H9 (cell line): ENCODE measurements at regions not wholly inside any gene's neighbourhood (a gene's known extent, or its start where the extent isn't known, plus 50 kb on each side); places are given as distances from the start of the nearest gene placed in this dataset.

Source experiments
- DNase-seq: peaks from one replicate; pipeline ENCODE4 v3.0.0-alpha.2; 2017
- H2AFZ ChIP-seq: one replicate; pipeline ENCODE4 v1.6.1; 2013; ENCODE audit warnings: mild to moderate bottlenecking, low read length, control low read depth, moderate library complexity
- H2AK5ac ChIP-seq: 2 replicates; pipeline ENCODE4 v1.6.1; 2013; ENCODE audit warnings: low read length, control low read depth, mixed read lengths; ENCODE audit not compliant: insufficient read length
- H2BK120ac ChIP-seq: one replicate; pipeline ENCODE4 v1.6.1; 2013; ENCODE audit warnings: low read depth, mild to moderate bottlenecking, low read length, control low read depth, inconsistent platforms; ENCODE audit not compliant: poor library complexity, severe bottlenecking
- H2BK12ac ChIP-seq: 2 replicates; pipeline ENCODE4 v1.6.1; 2013; ENCODE audit warnings: low read length, control low read depth, mixed read lengths, low read depth; ENCODE audit not compliant: insufficient read length
- H2BK15ac ChIP-seq: 2 replicates; pipeline ENCODE4 v1.6.1; 2013; ENCODE audit warnings: low read depth, low read length, control low read depth
- H2BK20ac ChIP-seq: one replicate; pipeline ENCODE4 v1.6.1; 2013; ENCODE audit warnings: low read depth, mild to moderate bottlenecking, low read length, control low read depth, inconsistent platforms; ENCODE audit not compliant: poor library complexity, severe bottlenecking
- H2BK5ac ChIP-seq: 2 replicates; pipeline ENCODE4 v1.6.1; 2013; ENCODE audit warnings: low read length, control low read depth, mixed read lengths; ENCODE audit not compliant: insufficient read length
- H3K14ac ChIP-seq: 2 replicates; pipeline ENCODE4 v1.6.1; 2013; ENCODE audit warnings: low read length, control low read depth; ENCODE audit not compliant: insufficient read depth
- H3K18ac ChIP-seq: 2 replicates; pipeline ENCODE4 v1.6.1; 2013; ENCODE audit warnings: low read depth, mild to moderate bottlenecking, mixed read lengths, low read length, control low read depth; ENCODE audit not compliant: insufficient read length
- H3K23ac ChIP-seq: 2 replicates; pipeline ENCODE4 v1.6.1; 2013; ENCODE audit warnings: low read length, control low read depth, mixed read lengths, low read depth; ENCODE audit not compliant: insufficient read length
- H3K23me2 ChIP-seq: 2 replicates; pipeline ENCODE4 v1.6.1; 2013; ENCODE audit warnings: low read depth, mild to moderate bottlenecking, mixed read lengths, low read length, control low read depth; ENCODE audit not compliant: insufficient read length, poor library complexity, severe bottlenecking
- H3K27ac ChIP-seq: 2 replicates; pipeline ENCODE4 v1.5.1; 2013; ENCODE audit warnings: low read length, control low read depth, mixed read lengths, low read depth; ENCODE audit not compliant: insufficient read length
- H3K27me3 ChIP-seq: 2 replicates; pipeline ENCODE4 v1.6.1; 2013; ENCODE audit warnings: low read length, control low read depth, inconsistent platforms; ENCODE audit not compliant: insufficient read depth
- H3K4ac ChIP-seq: 2 replicates; pipeline ENCODE4 v1.6.1; 2013; ENCODE audit warnings: low read depth, mild to moderate bottlenecking, control low read depth, inconsistent platforms, low read length, moderate library complexity
- H3K4me1 ChIP-seq: 2 replicates; pipeline ENCODE4 v1.6.1; 2013; ENCODE audit warnings: low read length, control low read depth, inconsistent platforms; ENCODE audit not compliant: insufficient read depth
- H3K4me2 ChIP-seq: 2 replicates; pipeline ENCODE4 v1.6.1; 2013; ENCODE audit warnings: low read length, control low read depth, mixed read lengths; ENCODE audit not compliant: insufficient read length, insufficient read depth
- H3K56ac ChIP-seq: 2 replicates; pipeline ENCODE4 v1.6.1; 2013; ENCODE audit warnings: low read depth, mild to moderate bottlenecking, mixed read lengths, low read length, control low read depth; ENCODE audit not compliant: insufficient read length
- H3K79me1 ChIP-seq: 2 replicates; pipeline ENCODE4 v1.6.1; 2013; ENCODE audit warnings: low read depth, mild to moderate bottlenecking, moderate library complexity, low read length, control low read depth, inconsistent platforms; ENCODE audit not compliant: insufficient read depth, poor library complexity, severe bottlenecking
- H3K79me2 ChIP-seq: 2 replicates; pipeline ENCODE4 v1.6.1; 2013; ENCODE audit warnings: low read length, control low read depth, inconsistent platforms; ENCODE audit not compliant: insufficient read depth
- H3K9ac ChIP-seq: 2 replicates; pipeline ENCODE4 v1.6.1; 2013; ENCODE audit warnings: low read length, control low read depth, mixed read lengths; ENCODE audit not compliant: insufficient read length; ENCODE audit errors: extremely low read depth
- H3K9me3 ChIP-seq: one replicate; pipeline ENCODE4 v1.6.1; 2013; ENCODE audit warnings: low read depth, low read length, inconsistent platforms; ENCODE audit not compliant: control insufficient read depth
- H3T11ph ChIP-seq: one replicate; pipeline ENCODE4 v1.6.1; 2013; ENCODE audit warnings: mild to moderate bottlenecking, low read length, control low read depth, inconsistent platforms
- H4K20me1 ChIP-seq: one replicate; pipeline ENCODE4 v1.6.1; 2013; ENCODE audit not compliant: control insufficient read depth, insufficient read length, insufficient read depth
- H4K5ac ChIP-seq: 2 replicates; pipeline ENCODE4 v1.6.1; 2013; ENCODE audit warnings: low read depth, mild to moderate bottlenecking, mixed read lengths, low read length, control low read depth; ENCODE audit not compliant: insufficient read length
- H4K8ac ChIP-seq: replicated peaks from 2 replicates; pipeline ENCODE4 v1.6.1; 2013; ENCODE audit warnings: low read length, control low read depth, mixed read lengths, low read depth; ENCODE audit not compliant: insufficient read length
- H4K91ac ChIP-seq: 2 replicates; pipeline ENCODE4 v1.6.1; 2013; ENCODE audit warnings: low read depth, mild to moderate bottlenecking, moderate library complexity, mixed read lengths, low read length, control low read depth; ENCODE audit not compliant: insufficient read length
- H3K27ac Mint-ChIP-seq, 3 experiments: 2 replicates in 2 of 3; 3 replicates in 1 of 3; pipeline ENCODE4 v1.8.0; 2020 to 2021; ENCODE audit warnings: mixed read lengths in 3 of 3, mild to moderate bottlenecking in 1 of 3, moderate library complexity in 1 of 3
- H3K27me3 Mint-ChIP-seq: 2 replicates; pipeline ENCODE4 v1.8.0; 2021; ENCODE audit warnings: low read depth, mild to moderate bottlenecking, moderate library complexity, mixed read lengths
- H3K36me3 Mint-ChIP-seq, 3 experiments: 2 replicates in 2 of 3; 3 replicates in 1 of 3; pipeline ENCODE4 v1.8.0; 2020 to 2021; ENCODE audit warnings: low read depth in 3 of 3, mixed read lengths in 3 of 3; ENCODE audit not compliant: insufficient read depth in 1 of 3
- H3K4me1 Mint-ChIP-seq, 2 experiments: 2 replicates each; pipeline ENCODE4 v1.8.0; 2020; ENCODE audit warnings: mixed read lengths in 2 of 2
- H3K4me3 Mint-ChIP-seq, 2 experiments: 2 replicates in 1 of 2; 3 replicates in 1 of 2; pipeline ENCODE4 v1.8.0; 2020 to 2021; ENCODE audit warnings: mild to moderate bottlenecking in 2 of 2, mixed read lengths in 2 of 2, moderate library complexity in 1 of 2
- H3K9me3 Mint-ChIP-seq, 2 experiments: 2 replicates in 1 of 2; 3 replicates in 1 of 2; pipeline ENCODE4 v1.8.0; 2020; ENCODE audit warnings: mild to moderate bottlenecking in 2 of 2, mixed read lengths in 2 of 2, moderate library complexity in 1 of 2
- WGBS: extraction: QIAGEN DNeasy Blood & Tissue Kit; methylation state at CpG from one replicate; pipeline ENCODE4 v1.1.7; 2013; ENCODE audit warnings: missing lambda C conversion rate, low lambda C conversion rate, mixed read lengths; ENCODE audit not compliant: insufficient read length; ENCODE audit errors: extremely low coverage; 5-methylcytosine and 5-hydroxymethylcytosine counted together
- TF ChIP-seq, protein P1 (sequence below): fragments of 200-600 bp; sonication (generic); conservative IDR thresholded peaks from 3 replicates; pipeline ENCODE4 v1.8.0; 2021; ENCODE audit warnings: antibody characterized with exemption, mild to moderate bottlenecking

DNA sequence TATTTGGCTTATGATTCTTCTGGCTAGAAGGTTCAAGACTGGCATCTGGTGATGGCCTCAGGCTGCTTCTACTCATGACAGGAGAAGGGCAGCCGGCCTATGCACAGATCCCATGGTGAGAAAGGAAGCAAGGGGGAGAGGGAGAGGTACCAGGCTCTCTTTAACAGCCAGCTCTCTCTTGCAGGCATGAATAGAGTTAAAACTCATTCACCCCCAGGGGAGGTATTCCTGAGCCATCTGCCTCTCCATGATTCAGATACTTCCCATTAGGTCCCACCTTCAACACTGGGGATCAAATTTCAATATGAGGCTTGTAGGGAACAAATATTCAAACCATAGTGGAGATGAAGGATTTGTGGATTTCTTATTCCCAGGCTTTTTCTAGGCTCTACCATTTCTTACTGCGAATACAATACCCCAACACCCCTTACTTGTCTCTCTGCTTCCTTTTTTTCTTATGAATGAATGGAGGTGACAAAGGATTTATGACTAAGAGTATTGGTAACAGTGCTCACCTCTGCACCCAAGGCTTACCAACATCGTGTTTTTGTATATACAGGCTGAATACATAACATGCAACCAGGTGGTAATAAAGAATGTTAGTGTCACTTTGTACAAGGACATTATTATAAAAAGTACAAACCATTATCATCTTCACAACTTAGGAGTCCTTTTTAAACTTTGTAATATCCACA lies 454.6 kb upstream of the TRIB2 start:
- Mint-ChIP-seq H3K27me3 (no peaks in the 10 kb centered on the region), H3K4me3 (no peak overlapping the region), H3K36me3 (peaks cover 0 to 8% (median 2%) of the 10 kb centered on the region in 3 experiments; a peak in 3 of 7 replicates), H3K9me3 (peaks cover 2 to 6% of the 10 kb centered on the region in 2 experiments; a peak in 2 of 5 replicates), H3K4me1 (peaks cover 30 to 38% of the 10 kb centered on the region in 2 experiments), H3K27ac (peak overlapping the region in 1 of 3 experiments; percentile 72; a peak in 2 of 7 replicates)
- H4K91ac ChIP-seq, result no peak overlapping the region
- WGBS, result no CpG with 5 or more reads among the region's 3 CpGs
- H4K5ac ChIP-seq, result no peak overlapping the region
- H3K79me2 ChIP-seq, result no peaks in the 10 kb centered on the region
- no peak overlapping the region for H2BK15ac ChIP-seq
- no peak overlapping the region for H2BK5ac ChIP-seq
- peaks cover 6% of the 10 kb centered on the region; the same call in 1 of the 2 replicates for H3K4me1 ChIP-seq
- H3K4ac ChIP-seq, result no peak overlapping the region
- H2BK20ac ChIP-seq, result no peak overlapping the region
- H3K27ac ChIP-seq, result no peak overlapping the region
- H3K9ac ChIP-seq, result no peak overlapping the region
- no peak overlapping the region for H3K23ac ChIP-seq
- TF ChIP-seq, protein P1, sequence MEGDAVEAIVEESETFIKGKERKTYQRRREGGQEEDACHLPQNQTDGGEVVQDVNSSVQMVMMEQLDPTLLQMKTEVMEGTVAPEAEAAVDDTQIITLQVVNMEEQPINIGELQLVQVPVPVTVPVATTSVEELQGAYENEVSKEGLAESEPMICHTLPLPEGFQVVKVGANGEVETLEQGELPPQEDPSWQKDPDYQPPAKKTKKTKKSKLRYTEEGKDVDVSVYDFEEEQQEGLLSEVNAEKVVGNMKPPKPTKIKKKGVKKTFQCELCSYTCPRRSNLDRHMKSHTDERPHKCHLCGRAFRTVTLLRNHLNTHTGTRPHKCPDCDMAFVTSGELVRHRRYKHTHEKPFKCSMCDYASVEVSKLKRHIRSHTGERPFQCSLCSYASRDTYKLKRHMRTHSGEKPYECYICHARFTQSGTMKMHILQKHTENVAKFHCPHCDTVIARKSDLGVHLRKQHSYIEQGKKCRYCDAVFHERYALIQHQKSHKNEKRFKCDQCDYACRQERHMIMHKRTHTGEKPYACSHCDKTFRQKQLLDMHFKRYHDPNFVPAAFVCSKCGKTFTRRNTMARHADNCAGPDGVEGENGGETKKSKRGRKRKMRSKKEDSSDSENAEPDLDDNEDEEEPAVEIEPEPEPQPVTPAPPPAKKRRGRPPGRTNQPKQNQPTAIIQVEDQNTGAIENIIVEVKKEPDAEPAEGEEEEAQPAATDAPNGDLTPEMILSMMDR, result no peak
- H3T11ph ChIP-seq, result no peak overlapping the region
- no peak overlapping the region for H2BK12ac ChIP-seq
- no peaks in the 10 kb centered on the region for H3K9me3 ChIP-seq
- H4K20me1 ChIP-seq, result no peaks in the 10 kb centered on the region
- no peaks in the 10 kb centered on the region for H3K79me1 ChIP-seq
- no peak overlapping the region for H2AK5ac ChIP-seq
- no peak overlapping the region for H3K14ac ChIP-seq
- H3K18ac ChIP-seq, result no peak overlapping the region
- H3K23me2 ChIP-seq, result no peaks in the 10 kb centered on the region
- H2AFZ ChIP-seq, result no peak overlapping the region
- no peak overlapping the region for H3K56ac ChIP-seq
- no peak overlapping the region for H4K8ac ChIP-seq
- no peak for DNase-seq
- peaks cover 2% of the 10 kb centered on the region; the same call in 1 of the 2 replicates for H3K27me3 ChIP-seq
- H3K4me2 ChIP-seq, result no peak overlapping the region
- H2BK120ac ChIP-seq, result no peak overlapping the region
